ENCODE measurements at regions not wholly inside any gene's neighbourhood (a gene's known extent, or its start where the extent isn't known, plus 50 kb on each side); places are given as distances from the start of the nearest gene placed in this dataset.
"Not testable (repeated sequence)": the region's sequence is repeated elsewhere in the genome, so short reads cannot be mapped to it uniquely, and the experiment has no call there.

GRCh38 chrY:19427191-19427590 is 317.3 kb downstream of the KDM5D start:
- BruUV-seq (replicated peaks); intact Hi-C loops (cut with micrococcal nuclease); RAD21 ChIA-PET (ENCODE audit: low non-redundant PET in 1 of 2, low total read pairs in 2 of 2, uncharacterized antibody in 2 of 2, unreplicated experiment in 2 of 2): not testable (repeated sequence)

DNA sequence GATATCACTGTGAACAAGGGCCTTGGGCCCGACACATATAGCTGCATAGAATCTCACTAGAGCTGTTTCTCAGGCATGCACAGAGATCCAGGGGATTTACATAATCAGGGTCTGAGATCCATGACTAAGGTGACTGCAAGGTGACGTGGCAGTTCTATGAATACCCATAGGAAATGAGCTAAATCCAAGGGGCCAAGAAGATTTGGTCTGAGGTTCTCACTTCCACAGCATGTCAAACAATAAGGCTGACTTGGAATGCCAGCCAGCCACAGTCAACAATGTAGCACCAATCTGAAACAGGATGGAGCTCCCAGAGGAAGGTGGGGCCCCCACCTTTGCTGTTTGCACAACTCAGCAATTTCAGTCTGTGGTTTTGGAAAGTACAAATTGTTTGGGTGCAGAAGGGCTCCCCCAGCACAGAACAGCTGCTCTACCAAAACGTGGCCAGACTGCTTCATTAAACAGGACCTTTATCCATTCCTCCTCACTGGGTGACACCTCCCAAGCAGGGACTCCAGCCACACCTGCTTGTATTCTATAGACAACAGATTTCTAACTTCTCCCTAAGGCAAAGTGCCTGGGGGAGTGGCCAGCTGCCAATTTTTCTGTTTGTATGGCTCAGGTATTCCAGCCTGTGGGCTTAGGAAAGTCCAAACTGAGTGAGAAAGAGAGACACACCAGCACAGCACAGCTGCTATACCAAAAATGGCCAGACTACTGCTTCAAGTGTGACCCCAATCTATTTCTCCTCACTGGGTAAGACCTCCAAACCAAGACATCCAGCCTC is 333.4 kb downstream of the KDM5D start:
- H3K9me2 ChIP-seq (ENCODE audit: insufficient read depth), result no peaks in the 10 kb centered on the region
- no peaks in the 10 kb centered on the region for H3K36me3 ChIP-seq (ENCODE audit: control insufficient read depth in 1 of 2, insufficient read depth in 2 of 2, low read length in 2 of 2)
- TF ChIP-seq CBX3 (IDR thresholded peaks at IDR 0.05; ENCODE audit: low read depth) (no peak), RAD21 (IDR thresholded peaks at IDR 0.05; ENCODE audit: low read depth) (no peak), EZH2 (IDR thresholded peaks at IDR 0.05) (no peak), REST (IDR thresholded peaks at IDR 0.05; ENCODE audit: low read depth) (no peak), EGR1 (IDR thresholded peaks at IDR 0.05; ENCODE audit: low read depth) (no peak), TCF7L2 (IDR thresholded peaks at IDR 0.05; ENCODE audit: borderline replicate concordance, extremely low read depth, insufficient read depth, insufficient read length) (no peak), JUND (IDR thresholded peaks at IDR 0.05) (no peak), SIN3A (IDR thresholded peaks at IDR 0.05; ENCODE audit: low read depth) (no peak), ZFX (IDR thresholded peaks at IDR 0.05) (no peak)
- TF ChIP-seq, protein P1, sequence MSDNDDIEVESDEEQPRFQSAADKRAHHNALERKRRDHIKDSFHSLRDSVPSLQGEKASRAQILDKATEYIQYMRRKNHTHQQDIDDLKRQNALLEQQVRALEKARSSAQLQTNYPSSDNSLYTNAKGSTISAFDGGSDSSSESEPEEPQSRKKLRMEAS (IDR thresholded peaks at IDR 0.05), result no peak
- H3K4me1 ChIP-seq (ENCODE audit: control insufficient read depth in 1 of 2, insufficient read depth in 2 of 2, low read length in 2 of 2), result no peaks in the 10 kb centered on the region
- ATAC-seq, result no peak
- H3K27ac ChIP-seq (ENCODE audit: low read depth, low read length), result no peak overlapping the region
- no peak overlapping the region for H3K4me2 ChIP-seq (ENCODE audit: low read length)
- CTCF ChIA-PET, result no interaction called here
- POLR2A ChIA-PET, result no interaction called here
- H3K79me2 ChIP-seq (ENCODE audit: insufficient read depth, low read length), result no peaks in the 10 kb centered on the region
- H3K27me3 ChIP-seq (ENCODE audit: insufficient read depth, low read length), result no peaks in the 10 kb centered on the region
- RAD21 ChIA-PET (ENCODE audit: low non-redundant PET in 1 of 2, low total read pairs in 2 of 2, uncharacterized antibody in 2 of 2, unreplicated experiment in 2 of 2), result no interaction called here
- H3K9ac ChIP-seq (ENCODE audit: low read length), result no peak overlapping the region
- intact Hi-C loops (cut with micrococcal nuclease), result no loop called here
- DNase-seq (ENCODE audit: low read depth, low spot score), result no peak
- H3K9me3 ChIP-seq (ENCODE audit: control insufficient read depth in 1 of 2, insufficient read depth in 1 of 2, low read depth in 1 of 2, low read length in 2 of 2), result no peaks in the 10 kb centered on the region
- no peaks in the 10 kb centered on the region for H4K20me1 ChIP-seq (ENCODE audit: insufficient read depth)
- H2AFZ ChIP-seq (ENCODE audit: low read depth, low read length, poor library complexity, severe bottlenecking), result no peak overlapping the region
- H3K4me3 ChIP-seq (replicated peaks in 1 of 2; ENCODE audit: low read depth in 1 of 2, low read length in 2 of 2), result no peak overlapping the region
- no TSS peak for BruUV-seq (replicated peaks)

More at GRCh38 chrY:19427191-19427590, 317.3 kb downstream of the KDM5D start:
- H3K4me1 ChIP-seq (ENCODE audit: control insufficient read depth in 1 of 2, insufficient read depth in 2 of 2, low read length in 2 of 2); H2AFZ ChIP-seq (ENCODE audit: low read depth, low read length, poor library complexity, severe bottlenecking); DNase-seq (ENCODE audit: low read depth, low spot score); H3K4me2 ChIP-seq (ENCODE audit: low read length); H3K9me2 ChIP-seq (ENCODE audit: insufficient read depth); CTCF ChIA-PET; H4K20me1 ChIP-seq (ENCODE audit: insufficient read depth); POLR2A ChIA-PET; H3K27ac ChIP-seq (ENCODE audit: low read depth, low read length); H3K27me3 ChIP-seq (ENCODE audit: insufficient read depth, low read length); H3K9me3 ChIP-seq (ENCODE audit: control insufficient read depth in 1 of 2, insufficient read depth in 1 of 2, low read depth in 1 of 2, low read length in 2 of 2); H3K9ac ChIP-seq (ENCODE audit: low read length); ATAC-seq; H3K4me3 ChIP-seq (replicated peaks in 1 of 2; ENCODE audit: low read depth in 1 of 2, low read length in 2 of 2); H3K36me3 ChIP-seq (ENCODE audit: control insufficient read depth in 1 of 2, insufficient read depth in 2 of 2, low read length in 2 of 2); H3K79me2 ChIP-seq (ENCODE audit: insufficient read depth, low read length): not testable (repeated sequence)
